Ascending aorta (tissue), 2 donors: ENCODE measurements at regions not wholly inside any gene's neighbourhood (a gene's known extent, or its start where the extent isn't known, plus 50 kb on each side); places are given as distances from the start of the nearest gene placed in this dataset.

Source experiments
- DNase-seq, 2 donors: peaks; one replicate each; pipeline ENCODE4 v3.0.0-alpha.2; 2019; ENCODE audit warnings: low spot score in 2 of 2
- H3K27ac ChIP-seq, 2 donors: fragments of 200-600 bp; sonication (generic); one replicate each; pipeline ENCODE4 v1.5.1; 2016 to 2017; ENCODE audit warnings: mild to moderate bottlenecking in 1 of 2
- H3K27me3 ChIP-seq: fragments of 200-600 bp; sonication (generic); one replicate; pipeline ENCODE4 v1.5.1; 2017
- H3K36me3 ChIP-seq, 2 donors: fragments of 200-600 bp; sonication (generic); one replicate each; pipeline ENCODE4 v1.5.1; 2016
- H3K4me1 ChIP-seq, 2 donors: fragments of 200-600 bp; sonication (generic); one replicate each; pipeline ENCODE4 v1.5.1; 2016 to 2017; ENCODE audit warnings: mild to moderate bottlenecking in 1 of 2
- H3K4me3 ChIP-seq, 2 donors: fragments of 200-600 bp; sonication (generic); one replicate each; pipeline ENCODE4 v1.5.1; 2016 to 2017; ENCODE audit warnings: mild to moderate bottlenecking in 1 of 2
- H3K9me3 ChIP-seq, 2 donors: fragments of 200-600 bp; sonication (generic); one replicate each; pipeline ENCODE4 v1.5.1; 2016
- CTCF ChIP-seq, 3 experiments: fragments of 200-600 bp in 2 of 3; fragments of 450-650 bp in 1 of 3; sonication (generic) in 2 of 3; IDR thresholded peaks; one replicate each; pipeline ENCODE4 v1.5.1; 2016 to 2019; ENCODE audit warnings: antibody characterized with exemption in 3 of 3, mild to moderate bottlenecking in 1 of 3, moderate library complexity in 1 of 3
- intact Hi-C: fragments of 100-400 bp; cut with DNase I; formaldehyde crosslinking; loops from one replicate; pipeline ENCODE4 v1.15.1; 2023

GRCh38 chr2:147348931-147349555, 495.8 kb upstream of the ACVR2A start:
- H3K4me3 ChIP-seq = no peak overlapping the region
- intact Hi-C loops = no loop called here
- TF ChIP-seq CTCF (IDR thresholded peaks at IDR 0.05) = no peak
- no peak overlapping the region for H3K27ac ChIP-seq
- peaks cover 0 to 13% of the 10 kb centered on the region in 2 donors for H3K9me3 ChIP-seq
- no peaks in the 10 kb centered on the region for H3K4me1 ChIP-seq
- DNase-seq = no peak
- H3K27me3 ChIP-seq = no peaks in the 10 kb centered on the region
- no peaks in the 10 kb centered on the region for H3K36me3 ChIP-seq

GRCh38 chr2:147346142-147346541, 498.7 kb upstream of the ACVR2A start:
- Histone ChIP-seq H3K27me3 (no peaks in the 10 kb centered on the region), H3K4me3 (no peak overlapping the region), H3K27ac (no peak overlapping the region), H3K9me3 (peaks cover 0 to 13% of the 10 kb centered on the region in 2 donors), H3K36me3 (no peaks in the 10 kb centered on the region), H3K4me1 (no peaks in the 10 kb centered on the region)
- DNase-seq = no peak
- TF ChIP-seq CTCF (IDR thresholded peaks at IDR 0.05) = no peak
- intact Hi-C loops = no loop called here

- H3K9me3 ChIP-seq = peaks cover 0 to 13% of the 10 kb centered on the region in 2 donors
- intact Hi-C loops = no loop called here
- no peak for DNase-seq
- no peaks in the 10 kb centered on the region for H3K27me3 ChIP-seq
- H3K4me1 ChIP-seq = no peaks in the 10 kb centered on the region
- no peak overlapping the region for H3K4me3 ChIP-seq
- H3K36me3 ChIP-seq = no peaks in the 10 kb centered on the region
- H3K27ac ChIP-seq = no peak overlapping the region
- no peak for TF ChIP-seq CTCF (IDR thresholded peaks at IDR 0.05)
These were observed 499.6 kb upstream of the ACVR2A start for GRCh38 chr2:147345246-147345645.

GRCh38 chr2:147342329-147342728, 502.5 kb upstream of the ACVR2A start:
- no peak for TF ChIP-seq CTCF (IDR thresholded peaks at IDR 0.05)

GRCh38 chr2:147331790-147332419, 512.9 kb upstream of the ACVR2A start:
- intact Hi-C loops = no loop called here
- no peak for DNase-seq
- no peaks in the 10 kb centered on the region for H3K27me3 ChIP-seq
- no peaks in the 10 kb centered on the region for H3K9me3 ChIP-seq
- H3K4me3 ChIP-seq = no peak overlapping the region
- no peak for TF ChIP-seq CTCF (IDR thresholded peaks at IDR 0.05)
- no peaks in the 10 kb centered on the region for H3K4me1 ChIP-seq
- H3K36me3 ChIP-seq = no peaks in the 10 kb centered on the region
- H3K27ac ChIP-seq = no peak overlapping the region

More at GRCh38 chr2:147342329-147342728, 502.5 kb upstream of the ACVR2A start:
- Histone ChIP-seq H3K27ac (no peak overlapping the region), H3K27me3 (no peaks in the 10 kb centered on the region), H3K4me1 (no peaks in the 10 kb centered on the region), H3K36me3 (no peaks in the 10 kb centered on the region), H3K9me3 (peaks cover 0 to 13% of the 10 kb centered on the region in 2 donors), H3K4me3 (no peak overlapping the region)
- intact Hi-C loops = no loop called here
- no peak for DNase-seq
